Mammary epithelial cell (primary cell): ENCODE measurements at regions not wholly inside any gene's neighbourhood (a gene's known extent, or its start where the extent isn't known, plus 50 kb on each side); places are given as distances from the start of the nearest gene placed in this dataset.

Experiments used
- CTCF ChIP-seq, 2 donors: IDR thresholded peaks in 1 of 2; conservative IDR thresholded peaks in 1 of 2; 2 replicates each; pipeline ENCODE4 v1.5.1; 2011 to 2012; ENCODE audit warnings: inconsistent platforms in 2 of 2, low read length in 2 of 2, mild to moderate bottlenecking in 2 of 2, control low read depth in 1 of 2, low read depth in 1 of 2; ENCODE audit not compliant: insufficient read depth in 1 of 2; ENCODE audit errors: extremely low read depth in 1 of 2
- EZH2 ChIP-seq: IDR thresholded peaks from 2 replicates; pipeline ENCODE4 v1.6.1; 2012; ENCODE audit warnings: low read length, inconsistent platforms, borderline replicate concordance

GRCh38 chr3:139225548-139225947 is 118.3 kb upstream of the MRPS22 start:
- TF ChIP-seq CTCF (conservative IDR thresholded peaks at IDR 0.05 in 1 of 2, IDR thresholded peaks at IDR 0.05 in 1 of 2; ENCODE audit: extremely low read depth in 1 of 2, insufficient read depth in 1 of 2, low read depth in 1 of 2, low read length in 2 of 2) (no peak), EZH2 (no peak)
